IMR-90 (cell line): ENCODE measurements at regions not wholly inside any gene's neighbourhood (a gene's known extent, or its start where the extent isn't known, plus 50 kb on each side); places are given as distances from the start of the nearest gene placed in this dataset.

Source experiments
- ATAC-seq: fragments of 200-7000 bp; cut with Tn5 transposase; 2 replicates; pipeline ENCODE4 v1.9.1; 2020; ENCODE audit warnings: low read depth, mild to moderate bottlenecking, moderate library complexity
- BruUV-seq: library from RNA; stranded (reverse); fragments of 400-500 nt; replicated peaks from 2 replicates; lab custom pipeline; 2021; lab: Mats Ljungman, UMichigan
- CTCF ChIA-PET: fragments of 300-600 bp; formaldehyde crosslinking; extraction: SDS; loops from one replicate; lab custom pipeline; 2021; ENCODE audit warnings: antibody characterized with exemption; lab: Yijun Ruan, JAX
- POLR2A ChIA-PET: fragments of 300-600 bp; sonication (Branson Sonifier 250); formaldehyde crosslinking; loops from one replicate; lab custom pipeline; 2022; ENCODE audit warnings: antibody characterized with exemption; ENCODE audit not compliant: unreplicated experiment; lab: Charles Lee
- DNase-seq: peaks from one replicate; pipeline ENCODE4 v3.0.0; 2013
- H2AFZ ChIP-seq: replicated peaks from 2 replicates; pipeline ENCODE3; 2013; ENCODE audit warnings: low read length, mild to moderate bottlenecking; ENCODE audit not compliant: poor library complexity
- H2AK5ac ChIP-seq: 2 replicates; pipeline ENCODE4 v1.6.1; 2013; ENCODE audit warnings: low read depth, low read length, inconsistent platforms
- H2AK9ac ChIP-seq: replicated peaks from 2 replicates; pipeline ENCODE3; 2013; ENCODE audit warnings: mild to moderate bottlenecking, low read depth, low read length, moderate library complexity; ENCODE audit not compliant: poor library complexity
- H2BK120ac ChIP-seq: 2 replicates; pipeline ENCODE4 v1.6.1; 2013; ENCODE audit warnings: low read depth, low read length, inconsistent platforms
- H2BK15ac ChIP-seq: 3 replicates; pipeline ENCODE4 v1.6.1; 2013; ENCODE audit warnings: low read depth, low read length, inconsistent platforms
- H2BK20ac ChIP-seq: 2 replicates; pipeline ENCODE4 v1.6.1; 2013; ENCODE audit warnings: low read depth, mild to moderate bottlenecking, inconsistent platforms, low read length, moderate library complexity
- H2BK5ac ChIP-seq: 2 replicates; pipeline ENCODE4 v1.6.1; 2013; ENCODE audit warnings: mild to moderate bottlenecking, low read depth, low read length, inconsistent platforms; ENCODE audit not compliant: poor library complexity, severe bottlenecking
- H3K14ac ChIP-seq: replicated peaks from 2 replicates; pipeline ENCODE4 v1.6.1; 2013; ENCODE audit warnings: low read depth, low read length, inconsistent platforms
- H3K18ac ChIP-seq: 2 replicates; pipeline ENCODE4 v1.6.1; 2013; ENCODE audit warnings: low read depth, low read length, control low read depth
- H3K23ac ChIP-seq: 2 replicates; pipeline ENCODE4 v1.6.1; 2013; ENCODE audit warnings: low read depth, low read length, inconsistent platforms
- H3K27ac ChIP-seq: 2 replicates; pipeline ENCODE4 v1.5.1; 2013; ENCODE audit warnings: mild to moderate bottlenecking, control low read depth, low read length; ENCODE audit not compliant: insufficient read depth
- H3K27me3 ChIP-seq: 2 replicates; pipeline ENCODE4 v1.6.1; 2013; ENCODE audit warnings: low read length; ENCODE audit not compliant: control insufficient read depth, insufficient read depth
- H3K36me3 ChIP-seq: 2 replicates; pipeline ENCODE4 v1.6.1; 2013; ENCODE audit warnings: low read length, mixed read lengths; ENCODE audit not compliant: control insufficient read depth, insufficient read depth
- H3K4ac ChIP-seq: 2 replicates; pipeline ENCODE4 v1.6.1; 2013; ENCODE audit warnings: low read depth, low read length, inconsistent platforms
- H3K4me1 ChIP-seq: 2 replicates; pipeline ENCODE4 v1.6.1; 2013; ENCODE audit warnings: low read length, mixed read lengths; ENCODE audit not compliant: control insufficient read depth, insufficient read depth
- H3K4me2 ChIP-seq: 2 replicates; pipeline ENCODE4 v1.6.1; 2013; ENCODE audit warnings: low read depth, mild to moderate bottlenecking, control low read depth, low read length, moderate library complexity
- H3K4me3 ChIP-seq: 2 replicates; pipeline ENCODE4 v1.5.1; 2013; ENCODE audit warnings: low read depth, mild to moderate bottlenecking, control low read depth, low read length, moderate library complexity; ENCODE audit not compliant: insufficient read depth
- H3K56ac ChIP-seq: 2 replicates; pipeline ENCODE4 v1.6.1; 2013; ENCODE audit warnings: low read length, inconsistent platforms; ENCODE audit not compliant: insufficient read depth; ENCODE audit errors: extremely low read depth
- H3K79me1 ChIP-seq, 2 experiments: 2 replicates each; pipeline ENCODE4 v1.6.1; 2013; ENCODE audit warnings: low read length in 2 of 2, inconsistent platforms in 1 of 2, low read depth in 1 of 2
- H3K9ac ChIP-seq: 2 replicates; pipeline ENCODE4 v1.6.1; 2013; ENCODE audit warnings: low read depth, low read length, control low read depth
- H3K9me1 ChIP-seq: 2 replicates; pipeline ENCODE4 v1.6.1; 2013; ENCODE audit warnings: low read length, inconsistent platforms; ENCODE audit not compliant: insufficient read depth
- H3K9me3 ChIP-seq: 2 replicates; pipeline ENCODE4 v1.6.1; 2013; ENCODE audit warnings: low read length; ENCODE audit not compliant: control insufficient read depth, insufficient read depth
- H4K20me1 ChIP-seq: 2 replicates; pipeline ENCODE4 v1.6.1; 2013; ENCODE audit warnings: low read length, inconsistent platforms; ENCODE audit not compliant: insufficient read depth
- H4K5ac ChIP-seq: 2 replicates; pipeline ENCODE4 v1.6.1; 2013; ENCODE audit warnings: mild to moderate bottlenecking, low read depth, low read length, control low read depth
- H4K8ac ChIP-seq, 2 experiments: 2 replicates each; pipeline ENCODE4 v1.6.1; 2013; ENCODE audit warnings: low read depth in 2 of 2, low read length in 2 of 2, control low read depth in 1 of 2, inconsistent platforms in 1 of 2
- H4K91ac ChIP-seq: 2 replicates; pipeline ENCODE4 v1.6.1; 2013; ENCODE audit warnings: low read depth, low read length, inconsistent platforms; ENCODE audit not compliant: insufficient read depth
- BHLHE40 ChIP-seq: fragments of 150-350 bp; IDR thresholded peaks from 2 replicates; pipeline ENCODE4 v1.6.1; 2016; ENCODE audit warnings: mild to moderate bottlenecking, low read depth, low read length
- CEBPB ChIP-seq: IDR thresholded peaks from 2 replicates; pipeline ENCODE4 v1.6.1; 2012; ENCODE audit warnings: low read depth, low read length, improper control_type of control experiment
- CHD1 ChIP-seq: IDR thresholded peaks from 2 replicates; pipeline ENCODE4 v1.6.1; 2012; ENCODE audit warnings: low read depth, low read length, improper control_type of control experiment
- FOS ChIP-seq: fragments of 150-350 bp; IDR thresholded peaks from 2 replicates; pipeline ENCODE4 v1.6.1; 2016; ENCODE audit warnings: low read depth, low read length
- MAFK ChIP-seq: IDR thresholded peaks from 2 replicates; pipeline ENCODE4 v1.6.1; 2012; ENCODE audit warnings: low read depth, low read length, improper control_type of control experiment
- MAZ ChIP-seq: IDR thresholded peaks from 2 replicates; pipeline ENCODE4 v1.6.1; 2012; ENCODE audit warnings: low read depth, mild to moderate bottlenecking, low read length, improper control_type of control experiment, moderate library complexity, borderline replicate concordance
- MXI1 ChIP-seq: IDR thresholded peaks from 2 replicates; pipeline ENCODE4 v1.6.1; 2012; ENCODE audit warnings: low read depth, mild to moderate bottlenecking, low read length, moderate library complexity, borderline replicate concordance
- NFE2L2 ChIP-seq: fragments of 150-350 bp; IDR thresholded peaks from 2 replicates; pipeline ENCODE4 v1.6.1; 2016; ENCODE audit warnings: low read depth, mild to moderate bottlenecking, low read length
- POLR2A ChIP-seq: IDR thresholded peaks from 2 replicates; pipeline ENCODE4 v1.6.1; 2012; ENCODE audit warnings: mild to moderate bottlenecking, low read depth, low read length
- RCOR1 ChIP-seq: IDR thresholded peaks from 2 replicates; pipeline ENCODE4 v1.6.1; 2012; ENCODE audit warnings: mild to moderate bottlenecking, low read length, improper control_type of control experiment; ENCODE audit not compliant: insufficient replicate concordance
- WGBS, 2 experiments: methylation state at CpG; one replicate each; pipeline versions ENCODE4 v1.1.5 to v1.1.7; 2013; ENCODE audit warnings: missing lambda C conversion rate in 2 of 2; ENCODE audit not compliant: insufficient read length in 1 of 2; ENCODE audit errors: extremely low coverage in 2 of 2; 5-methylcytosine and 5-hydroxymethylcytosine counted together
- dilution Hi-C: fragments of 300-500 bp; cut with HindIII; formaldehyde crosslinking; loops from one replicate; pipeline ENCODE4 v1.14.3; 2018; ENCODE audit warnings: low sequenced_read_pairs; ENCODE audit not compliant: unreplicated experiment
- in situ Hi-C: fragments of 300-500 bp; cut with MboI; formaldehyde crosslinking; loops from 3 replicates; pipeline ENCODE4 v1.14.3; 2019; ENCODE audit warnings: low sequenced_read_pairs, inconsistent platforms, mixed read lengths
- intact Hi-C: fragments of 100-400 bp; cut with micrococcal nuclease; formaldehyde crosslinking; loops from 2 replicates; pipeline ENCODE4 v1.10.0; 2022
- TF ChIP-seq, protein P1 (sequence below): conservative IDR thresholded peaks from 2 replicates; pipeline ENCODE4 v1.5.1; 2012; ENCODE audit warnings: mild to moderate bottlenecking, low read depth, low read length, improper control_type of control experiment
- TF ChIP-seq, protein P2 (sequence below): fragments of 150-350 bp; IDR thresholded peaks from 2 replicates; pipeline ENCODE4 v1.6.1; 2016; ENCODE audit warnings: low read depth, mild to moderate bottlenecking, low read length, moderate library complexity, borderline replicate concordance

DNA sequence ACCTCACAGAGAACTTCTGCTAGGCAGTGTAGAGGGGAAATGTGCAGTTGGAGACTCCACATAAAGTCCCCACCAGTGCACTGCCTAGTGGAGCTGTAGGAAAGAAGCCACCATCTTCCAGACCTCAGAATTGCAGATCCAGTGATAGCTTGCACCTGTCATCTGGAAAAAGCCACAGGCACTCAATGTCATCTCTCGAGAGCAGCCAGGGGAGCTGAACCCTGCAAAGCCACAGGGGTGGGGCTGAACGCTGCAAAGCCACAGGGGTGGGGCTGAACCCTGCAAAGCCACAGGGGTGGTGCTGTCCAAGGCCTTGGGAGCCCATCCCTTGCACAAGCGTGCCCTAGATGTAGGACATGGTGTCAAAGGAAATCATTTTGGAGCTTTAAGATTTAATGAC is 1226.3 kb downstream of the PCDH7 start:
- no peak for DNase-seq
- Histone ChIP-seq H3K14ac (no peak overlapping the region), H3K4me1 (no peaks in the 10 kb centered on the region), H2AK5ac (no peak overlapping the region), H3K4ac (no peak overlapping the region), H3K27me3 (no peaks in the 10 kb centered on the region), H4K8ac (no peak overlapping the region), H4K91ac (no peak overlapping the region), H3K9me3 (peaks cover 7% of the 10 kb centered on the region), H3K9me1 (no peaks in the 10 kb centered on the region), H3K4me2 (no peak overlapping the region), H3K9ac (no peak overlapping the region), H3K79me1 (no peaks in the 10 kb centered on the region), H3K56ac (no peak overlapping the region), H3K4me3 (no peak overlapping the region), H3K23ac (no peak overlapping the region), H2BK20ac (no peak overlapping the region), H3K27ac (no peak overlapping the region), H2BK120ac (no peak overlapping the region), H3K36me3 (no peaks in the 10 kb centered on the region), H2BK15ac (no peak overlapping the region), H2BK5ac (no peak overlapping the region), H4K20me1 (no peaks in the 10 kb centered on the region), H3K18ac (no peak overlapping the region), H4K5ac (no peak overlapping the region), H2AFZ (no peak overlapping the region), H2AK9ac (no peak overlapping the region)
- intact Hi-C loops (no loop called here), in situ Hi-C loops (no loop called here), dilution Hi-C loops (no loop called here)
- no peak for ATAC-seq
- ChIA-PET CTCF (no interaction called here), POLR2A (no interaction called here)
- WGBS, 2 experiments: no CpG with 5 or more reads among the region's 3 CpGs
- BruUV-seq: no TSS peak
- TF ChIP-seq MXI1: no peak
- TF ChIP-seq MAFK: no peak
- no peak for TF ChIP-seq FOS
- no peak for TF ChIP-seq CHD1
- TF ChIP-seq POLR2A: no peak
- TF ChIP-seq BHLHE40: no peak
- TF ChIP-seq MAZ: no peak
- TF ChIP-seq RCOR1: no peak
- TF ChIP-seq NFE2L2: no peak
- TF ChIP-seq, protein P1, sequence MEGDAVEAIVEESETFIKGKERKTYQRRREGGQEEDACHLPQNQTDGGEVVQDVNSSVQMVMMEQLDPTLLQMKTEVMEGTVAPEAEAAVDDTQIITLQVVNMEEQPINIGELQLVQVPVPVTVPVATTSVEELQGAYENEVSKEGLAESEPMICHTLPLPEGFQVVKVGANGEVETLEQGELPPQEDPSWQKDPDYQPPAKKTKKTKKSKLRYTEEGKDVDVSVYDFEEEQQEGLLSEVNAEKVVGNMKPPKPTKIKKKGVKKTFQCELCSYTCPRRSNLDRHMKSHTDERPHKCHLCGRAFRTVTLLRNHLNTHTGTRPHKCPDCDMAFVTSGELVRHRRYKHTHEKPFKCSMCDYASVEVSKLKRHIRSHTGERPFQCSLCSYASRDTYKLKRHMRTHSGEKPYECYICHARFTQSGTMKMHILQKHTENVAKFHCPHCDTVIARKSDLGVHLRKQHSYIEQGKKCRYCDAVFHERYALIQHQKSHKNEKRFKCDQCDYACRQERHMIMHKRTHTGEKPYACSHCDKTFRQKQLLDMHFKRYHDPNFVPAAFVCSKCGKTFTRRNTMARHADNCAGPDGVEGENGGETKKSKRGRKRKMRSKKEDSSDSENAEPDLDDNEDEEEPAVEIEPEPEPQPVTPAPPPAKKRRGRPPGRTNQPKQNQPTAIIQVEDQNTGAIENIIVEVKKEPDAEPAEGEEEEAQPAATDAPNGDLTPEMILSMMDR: no peak
- TF ChIP-seq, protein P2, sequence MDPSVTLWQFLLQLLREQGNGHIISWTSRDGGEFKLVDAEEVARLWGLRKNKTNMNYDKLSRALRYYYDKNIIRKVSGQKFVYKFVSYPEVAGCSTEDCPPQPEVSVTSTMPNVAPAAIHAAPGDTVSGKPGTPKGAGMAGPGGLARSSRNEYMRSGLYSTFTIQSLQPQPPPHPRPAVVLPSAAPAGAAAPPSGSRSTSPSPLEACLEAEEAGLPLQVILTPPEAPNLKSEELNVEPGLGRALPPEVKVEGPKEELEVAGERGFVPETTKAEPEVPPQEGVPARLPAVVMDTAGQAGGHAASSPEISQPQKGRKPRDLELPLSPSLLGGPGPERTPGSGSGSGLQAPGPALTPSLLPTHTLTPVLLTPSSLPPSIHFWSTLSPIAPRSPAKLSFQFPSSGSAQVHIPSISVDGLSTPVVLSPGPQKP: no peak
- no peak for TF ChIP-seq CEBPB
